H9 (cell line): ENCODE measurements at regions not wholly inside any gene's neighbourhood (a gene's known extent, or its start where the extent isn't known, plus 50 kb on each side); places are given as distances from the start of the nearest gene placed in this dataset.

Experiments used
- DNase-seq: peaks from one replicate; pipeline ENCODE4 v3.0.0-alpha.2; 2017
- H2AFZ ChIP-seq: one replicate; pipeline ENCODE4 v1.6.1; 2013; ENCODE audit warnings: mild to moderate bottlenecking, low read length, control low read depth, moderate library complexity
- H2AK5ac ChIP-seq: 2 replicates; pipeline ENCODE4 v1.6.1; 2013; ENCODE audit warnings: low read length, control low read depth, mixed read lengths; ENCODE audit not compliant: insufficient read length
- H2BK120ac ChIP-seq: one replicate; pipeline ENCODE4 v1.6.1; 2013; ENCODE audit warnings: low read depth, mild to moderate bottlenecking, low read length, control low read depth, inconsistent platforms; ENCODE audit not compliant: poor library complexity, severe bottlenecking
- H2BK12ac ChIP-seq: 2 replicates; pipeline ENCODE4 v1.6.1; 2013; ENCODE audit warnings: low read length, control low read depth, mixed read lengths, low read depth; ENCODE audit not compliant: insufficient read length
- H2BK15ac ChIP-seq: 2 replicates; pipeline ENCODE4 v1.6.1; 2013; ENCODE audit warnings: low read depth, low read length, control low read depth
- H2BK20ac ChIP-seq: one replicate; pipeline ENCODE4 v1.6.1; 2013; ENCODE audit warnings: low read depth, mild to moderate bottlenecking, low read length, control low read depth, inconsistent platforms; ENCODE audit not compliant: poor library complexity, severe bottlenecking
- H2BK5ac ChIP-seq: 2 replicates; pipeline ENCODE4 v1.6.1; 2013; ENCODE audit warnings: low read length, control low read depth, mixed read lengths; ENCODE audit not compliant: insufficient read length
- H3K14ac ChIP-seq: 2 replicates; pipeline ENCODE4 v1.6.1; 2013; ENCODE audit warnings: low read length, control low read depth; ENCODE audit not compliant: insufficient read depth
- H3K18ac ChIP-seq: 2 replicates; pipeline ENCODE4 v1.6.1; 2013; ENCODE audit warnings: low read depth, mild to moderate bottlenecking, mixed read lengths, low read length, control low read depth; ENCODE audit not compliant: insufficient read length
- H3K23ac ChIP-seq: 2 replicates; pipeline ENCODE4 v1.6.1; 2013; ENCODE audit warnings: low read length, control low read depth, mixed read lengths, low read depth; ENCODE audit not compliant: insufficient read length
- H3K23me2 ChIP-seq: 2 replicates; pipeline ENCODE4 v1.6.1; 2013; ENCODE audit warnings: low read depth, mild to moderate bottlenecking, mixed read lengths, low read length, control low read depth; ENCODE audit not compliant: insufficient read length, poor library complexity, severe bottlenecking
- H3K27ac ChIP-seq: 2 replicates; pipeline ENCODE4 v1.5.1; 2013; ENCODE audit warnings: low read length, control low read depth, mixed read lengths, low read depth; ENCODE audit not compliant: insufficient read length
- H3K27me3 ChIP-seq: 2 replicates; pipeline ENCODE4 v1.6.1; 2013; ENCODE audit warnings: low read length, control low read depth, inconsistent platforms; ENCODE audit not compliant: insufficient read depth
- H3K4ac ChIP-seq: 2 replicates; pipeline ENCODE4 v1.6.1; 2013; ENCODE audit warnings: low read depth, mild to moderate bottlenecking, control low read depth, inconsistent platforms, low read length, moderate library complexity
- H3K4me1 ChIP-seq: 2 replicates; pipeline ENCODE4 v1.6.1; 2013; ENCODE audit warnings: low read length, control low read depth, inconsistent platforms; ENCODE audit not compliant: insufficient read depth
- H3K4me2 ChIP-seq: 2 replicates; pipeline ENCODE4 v1.6.1; 2013; ENCODE audit warnings: low read length, control low read depth, mixed read lengths; ENCODE audit not compliant: insufficient read length, insufficient read depth
- H3K56ac ChIP-seq: 2 replicates; pipeline ENCODE4 v1.6.1; 2013; ENCODE audit warnings: low read depth, mild to moderate bottlenecking, mixed read lengths, low read length, control low read depth; ENCODE audit not compliant: insufficient read length
- H3K79me1 ChIP-seq: 2 replicates; pipeline ENCODE4 v1.6.1; 2013; ENCODE audit warnings: low read depth, mild to moderate bottlenecking, moderate library complexity, low read length, control low read depth, inconsistent platforms; ENCODE audit not compliant: insufficient read depth, poor library complexity, severe bottlenecking
- H3K79me2 ChIP-seq: 2 replicates; pipeline ENCODE4 v1.6.1; 2013; ENCODE audit warnings: low read length, control low read depth, inconsistent platforms; ENCODE audit not compliant: insufficient read depth
- H3K9ac ChIP-seq: 2 replicates; pipeline ENCODE4 v1.6.1; 2013; ENCODE audit warnings: low read length, control low read depth, mixed read lengths; ENCODE audit not compliant: insufficient read length; ENCODE audit errors: extremely low read depth
- H3K9me3 ChIP-seq: one replicate; pipeline ENCODE4 v1.6.1; 2013; ENCODE audit warnings: low read depth, low read length, inconsistent platforms; ENCODE audit not compliant: control insufficient read depth
- H3T11ph ChIP-seq: one replicate; pipeline ENCODE4 v1.6.1; 2013; ENCODE audit warnings: mild to moderate bottlenecking, low read length, control low read depth, inconsistent platforms
- H4K20me1 ChIP-seq: one replicate; pipeline ENCODE4 v1.6.1; 2013; ENCODE audit not compliant: control insufficient read depth, insufficient read length, insufficient read depth
- H4K5ac ChIP-seq: 2 replicates; pipeline ENCODE4 v1.6.1; 2013; ENCODE audit warnings: low read depth, mild to moderate bottlenecking, mixed read lengths, low read length, control low read depth; ENCODE audit not compliant: insufficient read length
- H4K8ac ChIP-seq: replicated peaks from 2 replicates; pipeline ENCODE4 v1.6.1; 2013; ENCODE audit warnings: low read length, control low read depth, mixed read lengths, low read depth; ENCODE audit not compliant: insufficient read length
- H4K91ac ChIP-seq: 2 replicates; pipeline ENCODE4 v1.6.1; 2013; ENCODE audit warnings: low read depth, mild to moderate bottlenecking, moderate library complexity, mixed read lengths, low read length, control low read depth; ENCODE audit not compliant: insufficient read length
- H3K27ac Mint-ChIP-seq, 3 experiments: 2 replicates in 2 of 3; 3 replicates in 1 of 3; pipeline ENCODE4 v1.8.0; 2020 to 2021; ENCODE audit warnings: mixed read lengths in 3 of 3, mild to moderate bottlenecking in 1 of 3, moderate library complexity in 1 of 3
- H3K27me3 Mint-ChIP-seq: 2 replicates; pipeline ENCODE4 v1.8.0; 2021; ENCODE audit warnings: low read depth, mild to moderate bottlenecking, moderate library complexity, mixed read lengths
- H3K36me3 Mint-ChIP-seq, 3 experiments: 2 replicates in 2 of 3; 3 replicates in 1 of 3; pipeline ENCODE4 v1.8.0; 2020 to 2021; ENCODE audit warnings: low read depth in 3 of 3, mixed read lengths in 3 of 3; ENCODE audit not compliant: insufficient read depth in 1 of 3
- H3K4me1 Mint-ChIP-seq, 2 experiments: 2 replicates each; pipeline ENCODE4 v1.8.0; 2020; ENCODE audit warnings: mixed read lengths in 2 of 2
- H3K4me3 Mint-ChIP-seq, 2 experiments: 2 replicates in 1 of 2; 3 replicates in 1 of 2; pipeline ENCODE4 v1.8.0; 2020 to 2021; ENCODE audit warnings: mild to moderate bottlenecking in 2 of 2, mixed read lengths in 2 of 2, moderate library complexity in 1 of 2
- H3K9me3 Mint-ChIP-seq, 2 experiments: 2 replicates in 1 of 2; 3 replicates in 1 of 2; pipeline ENCODE4 v1.8.0; 2020; ENCODE audit warnings: mild to moderate bottlenecking in 2 of 2, mixed read lengths in 2 of 2, moderate library complexity in 1 of 2
- WGBS: extraction: QIAGEN DNeasy Blood & Tissue Kit; methylation state at CpG from one replicate; pipeline ENCODE4 v1.1.7; 2013; ENCODE audit warnings: missing lambda C conversion rate, low lambda C conversion rate, mixed read lengths; ENCODE audit not compliant: insufficient read length; ENCODE audit errors: extremely low coverage; 5-methylcytosine and 5-hydroxymethylcytosine counted together
- TF ChIP-seq, protein P1 (sequence below): fragments of 200-600 bp; sonication (generic); conservative IDR thresholded peaks from 3 replicates; pipeline ENCODE4 v1.8.0; 2021; ENCODE audit warnings: antibody characterized with exemption, mild to moderate bottlenecking

DNA sequence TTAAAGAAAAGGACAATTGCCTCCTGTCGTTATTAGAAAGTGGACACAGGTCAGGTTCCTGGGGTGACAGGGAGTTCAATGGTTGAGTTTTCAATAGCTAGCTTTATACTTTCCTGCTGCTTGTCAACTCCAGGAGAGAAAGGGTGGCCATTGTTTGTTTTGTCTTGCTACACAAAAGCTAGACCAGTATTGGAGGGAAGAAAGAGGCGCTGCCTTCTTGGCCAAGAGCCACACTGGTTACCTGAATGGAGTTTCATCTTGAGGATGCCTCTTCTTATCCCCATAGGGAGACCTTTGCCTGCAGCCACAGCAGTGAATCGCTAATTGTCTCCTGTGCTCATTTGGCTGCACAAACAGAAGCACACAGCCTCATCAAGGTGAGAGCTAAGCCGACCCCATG, 279.4 kb upstream of the GRIA1 start:
- no peak overlapping the region for H2BK12ac ChIP-seq
- no CpG with 5 or more reads among the region's 4 CpGs for WGBS
- Mint-ChIP-seq H3K27ac (no peak overlapping the region), H3K27me3 (no peaks in the 10 kb centered on the region), H3K4me1 (peaks cover 24% of the 10 kb centered on the region in 2 experiments), H3K36me3 (no peaks in the 10 kb centered on the region; a peak in 2 of 7 replicates), H3K9me3 (peaks cover 0 to under 1% of the 10 kb centered on the region in 2 experiments; a peak in 1 of 5 replicates), H3K4me3 (no peak overlapping the region)
- no peak overlapping the region for H2AK5ac ChIP-seq
- H3K27me3 ChIP-seq = no peaks in the 10 kb centered on the region
- H4K5ac ChIP-seq = no peak overlapping the region
- H2BK15ac ChIP-seq = no peak overlapping the region
- no peak overlapping the region for H2BK20ac ChIP-seq
- H3K4ac ChIP-seq = no peak overlapping the region
- H3K27ac ChIP-seq = no peak overlapping the region
- no peaks in the 10 kb centered on the region for H3K4me1 ChIP-seq
- no peak overlapping the region for H3K4me2 ChIP-seq
- H3K79me1 ChIP-seq = no peaks in the 10 kb centered on the region
- H4K91ac ChIP-seq = no peak overlapping the region
- no peak overlapping the region for H2BK5ac ChIP-seq
- DNase-seq = no peak
- no peak overlapping the region for H3K23ac ChIP-seq
- no peak overlapping the region for H3K18ac ChIP-seq
- H3K14ac ChIP-seq = no peak overlapping the region
- H2AFZ ChIP-seq = no peak overlapping the region
- H2BK120ac ChIP-seq = no peak overlapping the region
- H3K56ac ChIP-seq = no peak overlapping the region
- no peaks in the 10 kb centered on the region for H3K79me2 ChIP-seq
- no peaks in the 10 kb centered on the region for H3K23me2 ChIP-seq
- no peaks in the 10 kb centered on the region for H4K20me1 ChIP-seq
- H3K9me3 ChIP-seq = no peaks in the 10 kb centered on the region
- H3T11ph ChIP-seq = no peak overlapping the region
- H3K9ac ChIP-seq = no peak overlapping the region
- H4K8ac ChIP-seq = no peak overlapping the region
- TF ChIP-seq, protein P1, sequence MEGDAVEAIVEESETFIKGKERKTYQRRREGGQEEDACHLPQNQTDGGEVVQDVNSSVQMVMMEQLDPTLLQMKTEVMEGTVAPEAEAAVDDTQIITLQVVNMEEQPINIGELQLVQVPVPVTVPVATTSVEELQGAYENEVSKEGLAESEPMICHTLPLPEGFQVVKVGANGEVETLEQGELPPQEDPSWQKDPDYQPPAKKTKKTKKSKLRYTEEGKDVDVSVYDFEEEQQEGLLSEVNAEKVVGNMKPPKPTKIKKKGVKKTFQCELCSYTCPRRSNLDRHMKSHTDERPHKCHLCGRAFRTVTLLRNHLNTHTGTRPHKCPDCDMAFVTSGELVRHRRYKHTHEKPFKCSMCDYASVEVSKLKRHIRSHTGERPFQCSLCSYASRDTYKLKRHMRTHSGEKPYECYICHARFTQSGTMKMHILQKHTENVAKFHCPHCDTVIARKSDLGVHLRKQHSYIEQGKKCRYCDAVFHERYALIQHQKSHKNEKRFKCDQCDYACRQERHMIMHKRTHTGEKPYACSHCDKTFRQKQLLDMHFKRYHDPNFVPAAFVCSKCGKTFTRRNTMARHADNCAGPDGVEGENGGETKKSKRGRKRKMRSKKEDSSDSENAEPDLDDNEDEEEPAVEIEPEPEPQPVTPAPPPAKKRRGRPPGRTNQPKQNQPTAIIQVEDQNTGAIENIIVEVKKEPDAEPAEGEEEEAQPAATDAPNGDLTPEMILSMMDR = no peak
